Breast epithelium (tissue), 3 donors: ENCODE measurements at regions not wholly inside any gene's neighbourhood (a gene's known extent, or its start where the extent isn't known, plus 50 kb on each side); places are given as distances from the start of the nearest gene placed in this dataset.
"Not testable (repeated sequence)": the region's sequence is repeated elsewhere in the genome, so short reads cannot be mapped to it uniquely, and the experiment has no call there.

Experiments
- CTCF ChIP-seq, 3 donors: fragments of 450-650 bp; IDR thresholded peaks; one replicate each; pipeline ENCODE4 v1.5.1; 2016 to 2017; ENCODE audit warnings: antibody characterized with exemption in 3 of 3, mild to moderate bottlenecking in 3 of 3, moderate library complexity in 3 of 3
- POLR2AphosphoS5 ChIP-seq, 3 donors: sonication (generic); formaldehyde crosslinking; IDR thresholded peaks; one replicate each; pipeline ENCODE4 v1.6.1; 2017; ENCODE audit warnings: antibody characterized with exemption in 3 of 3

DNA sequence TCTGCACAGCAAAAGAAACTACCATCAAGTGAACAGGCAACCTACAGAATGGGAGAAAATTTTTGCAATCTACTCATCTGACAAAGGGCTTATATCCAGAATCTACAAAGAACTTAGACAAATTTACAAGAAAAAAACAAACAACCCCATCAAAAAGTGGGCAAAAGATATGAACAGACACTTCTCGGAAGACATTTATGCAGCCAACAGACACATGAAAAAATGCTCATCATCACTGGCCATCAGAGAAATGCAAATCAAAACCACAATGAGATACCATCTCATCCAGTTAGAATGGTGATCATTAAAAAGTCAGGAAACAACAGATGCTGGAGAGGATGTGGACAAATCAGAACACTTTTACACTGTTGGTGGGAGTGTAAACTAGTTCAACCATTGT, 216.3 kb upstream of the STXBP5 start:
- TF ChIP-seq POLR2AphosphoS5, CTCF (IDR thresholded peaks at IDR 0.05): not testable (repeated sequence)
